Adrenal gland (tissue), 9 donors: ENCODE measurements at regions not wholly inside any gene's neighbourhood (a gene's known extent, or its start where the extent isn't known, plus 50 kb on each side); places are given as distances from the start of the nearest gene placed in this dataset.

Experiments used
- DNase-seq, 7 donors: peaks; one replicate each; pipeline ENCODE4 v3.0.0-alpha.2; 2019 to 2020
- H3K27ac ChIP-seq, 5 donors: fragments of 200-600 bp; sonication (generic) in 4 of 5; 1 replicate in 3 of 5; 2 replicates in 2 of 5; pipeline versions ENCODE4 v1.5.1 to v1.8.0; 2016 to 2020; ENCODE audit warnings: mild to moderate bottlenecking in 1 of 5
- H3K27me3 ChIP-seq: fragments of 200-600 bp; 2 replicates; pipeline ENCODE4 v1.8.0; 2021
- H3K36me3 ChIP-seq, 2 donors: fragments of 200-600 bp; replicated peaks in 1 of 2; 1 replicate in 1 of 2; 2 replicates in 1 of 2; pipeline versions ENCODE4 v1.5.1 to v1.8.0; 2018 to 2022
- H3K4me1 ChIP-seq, 2 donors: fragments of 200-600 bp; replicated peaks in 1 of 2; 1 replicate in 1 of 2; 2 replicates in 1 of 2; pipeline versions ENCODE4 v1.5.1 to v1.8.0; 2018 to 2021
- H3K4me3 ChIP-seq, 4 donors: fragments of 200-600 bp; sonication (generic) in 3 of 4; one replicate each; pipeline ENCODE4 v1.5.1; 2016 to 2018
- H3K9me3 ChIP-seq, 3 donors: fragments of 200-600 bp; sonication (generic) in 1 of 3; replicated peaks in 1 of 3; 1 replicate in 2 of 3; 2 replicates in 1 of 3; pipeline versions ENCODE4 v1.5.1 to v1.8.0; 2016 to 2021
- CTCF ChIP-seq, 6 experiments: fragments of 450-650 bp in 4 of 6; fragments of 200-600 bp in 2 of 6; sonication (generic) in 1 of 6; IDR thresholded peaks; 1 replicate in 5 of 6; 2 replicates in 1 of 6; pipeline versions ENCODE4 v1.5.1 to v1.8.0; 2016 to 2021; ENCODE audit warnings: antibody characterized with exemption in 6 of 6, mild to moderate bottlenecking in 2 of 6, moderate library complexity in 1 of 6
- POLR2A ChIP-seq, 2 donors: fragments of 450-650 bp; IDR thresholded peaks; one replicate each; pipeline ENCODE4 v1.6.1; 2017; ENCODE audit warnings: antibody characterized with exemption in 2 of 2, mild to moderate bottlenecking in 2 of 2, moderate library complexity in 1 of 2
- WGBS, 4 donors: extraction: QIAGEN DNeasy Blood & Tissue Kit in 2 of 4; methylation state at CpG; one replicate each; pipeline versions ENCODE4 v1.1.5 to v1.1.7; 2013 to 2017; 5-methylcytosine and 5-hydroxymethylcytosine counted together
- intact Hi-C, 2 donors: fragments of 100-400 bp; cut with DNase I; formaldehyde crosslinking; loops; one replicate each; pipeline versions ENCODE4 v1.14.1 to v1.15.0; 2022 to 2023
- donor health status: healthy with polysubstance abuse.
- donor health status: Bipolar disorder and iron deficiency.
- donor health status: DM: yes; HTN: yes; CAD: no.
- donor health status: DM: no; HTN: no; CAD: no.
- donor health status: DM: no; HTN: no; CAD: no.

GRCh38 chr3:99471353-99472323 lies 166.8 kb upstream of the COL8A1 start:
- DNase-seq = no peak
- H3K9me3 ChIP-seq = no peaks in the 10 kb centered on the region
- H3K4me3 ChIP-seq = no peak overlapping the region
- H3K4me1 ChIP-seq = no peaks in the 10 kb centered on the region
- H3K27me3 ChIP-seq = no peaks in the 10 kb centered on the region
- TF ChIP-seq POLR2A (IDR thresholded peaks at IDR 0.05) (no peak), CTCF (IDR thresholded peaks at IDR 0.05) (no peak)
- H3K27ac ChIP-seq = no peak overlapping the region
- intact Hi-C loops = no loop called here
- H3K36me3 ChIP-seq = no peaks in the 10 kb centered on the region
- WGBS, 4 donors = 65 to 78% (median 70%) methylated on average over 6 to 7 of the region's 7 CpGs

GRCh38 chr3:99470841-99471240 lies 167.6 kb upstream of the COL8A1 start:
- no peak for TF ChIP-seq POLR2A (IDR thresholded peaks at IDR 0.05)
- no peak for TF ChIP-seq CTCF (IDR thresholded peaks at IDR 0.05)
- intact Hi-C loops = no loop called here
- DNase-seq = no peak

GRCh38 chr3:99468918-99469317 lies 169.5 kb upstream of the COL8A1 start:
- DNase-seq = no peak
- no peaks in the 10 kb centered on the region for H3K36me3 ChIP-seq
- H3K9me3 ChIP-seq = no peaks in the 10 kb centered on the region
- WGBS, 4 donors = 54 to 73% (median 63%) methylated on average over 2 to 3 of the region's 3 CpGs
- TF ChIP-seq CTCF (IDR thresholded peaks at IDR 0.05) (no peak), POLR2A (IDR thresholded peaks at IDR 0.05) (no peak)
- H3K27ac ChIP-seq = no peak overlapping the region
- H3K27me3 ChIP-seq = no peaks in the 10 kb centered on the region
- H3K4me3 ChIP-seq = no peak overlapping the region
- H3K4me1 ChIP-seq = no peaks in the 10 kb centered on the region
- intact Hi-C loops = no loop called here

More at GRCh38 chr3:99470841-99471240, 167.6 kb upstream of the COL8A1 start:
- Histone ChIP-seq H3K36me3 (no peaks in the 10 kb centered on the region), H3K4me3 (no peak overlapping the region), H3K27me3 (no peaks in the 10 kb centered on the region), H3K27ac (no peak overlapping the region), H3K4me1 (no peaks in the 10 kb centered on the region), H3K9me3 (no peaks in the 10 kb centered on the region)

- Histone ChIP-seq H3K27ac (no peak overlapping the region), H3K36me3 (no peaks in the 10 kb centered on the region), H3K9me3 (no peaks in the 10 kb centered on the region), H3K27me3 (no peaks in the 10 kb centered on the region), H3K4me3 (no peak overlapping the region), H3K4me1 (no peaks in the 10 kb centered on the region)
- TF ChIP-seq CTCF (IDR thresholded peaks at IDR 0.05) = no peak
- no peak for TF ChIP-seq POLR2A (IDR thresholded peaks at IDR 0.05)
- no peak for DNase-seq
- WGBS, 4 donors = 79 to 88% (median 86%) methylated on average over 3 of the region's 3 CpGs
- intact Hi-C loops = no loop called here
Observed at GRCh38 chr3:99467420-99467819, 171.0 kb upstream of the COL8A1 start.
